ENCODE measurements at regions not wholly inside any gene's neighbourhood (a gene's known extent, or its start where the extent isn't known, plus 50 kb on each side); places are given as distances from the start of the nearest gene placed in this dataset.

- TF ChIP-seq, protein P1, sequence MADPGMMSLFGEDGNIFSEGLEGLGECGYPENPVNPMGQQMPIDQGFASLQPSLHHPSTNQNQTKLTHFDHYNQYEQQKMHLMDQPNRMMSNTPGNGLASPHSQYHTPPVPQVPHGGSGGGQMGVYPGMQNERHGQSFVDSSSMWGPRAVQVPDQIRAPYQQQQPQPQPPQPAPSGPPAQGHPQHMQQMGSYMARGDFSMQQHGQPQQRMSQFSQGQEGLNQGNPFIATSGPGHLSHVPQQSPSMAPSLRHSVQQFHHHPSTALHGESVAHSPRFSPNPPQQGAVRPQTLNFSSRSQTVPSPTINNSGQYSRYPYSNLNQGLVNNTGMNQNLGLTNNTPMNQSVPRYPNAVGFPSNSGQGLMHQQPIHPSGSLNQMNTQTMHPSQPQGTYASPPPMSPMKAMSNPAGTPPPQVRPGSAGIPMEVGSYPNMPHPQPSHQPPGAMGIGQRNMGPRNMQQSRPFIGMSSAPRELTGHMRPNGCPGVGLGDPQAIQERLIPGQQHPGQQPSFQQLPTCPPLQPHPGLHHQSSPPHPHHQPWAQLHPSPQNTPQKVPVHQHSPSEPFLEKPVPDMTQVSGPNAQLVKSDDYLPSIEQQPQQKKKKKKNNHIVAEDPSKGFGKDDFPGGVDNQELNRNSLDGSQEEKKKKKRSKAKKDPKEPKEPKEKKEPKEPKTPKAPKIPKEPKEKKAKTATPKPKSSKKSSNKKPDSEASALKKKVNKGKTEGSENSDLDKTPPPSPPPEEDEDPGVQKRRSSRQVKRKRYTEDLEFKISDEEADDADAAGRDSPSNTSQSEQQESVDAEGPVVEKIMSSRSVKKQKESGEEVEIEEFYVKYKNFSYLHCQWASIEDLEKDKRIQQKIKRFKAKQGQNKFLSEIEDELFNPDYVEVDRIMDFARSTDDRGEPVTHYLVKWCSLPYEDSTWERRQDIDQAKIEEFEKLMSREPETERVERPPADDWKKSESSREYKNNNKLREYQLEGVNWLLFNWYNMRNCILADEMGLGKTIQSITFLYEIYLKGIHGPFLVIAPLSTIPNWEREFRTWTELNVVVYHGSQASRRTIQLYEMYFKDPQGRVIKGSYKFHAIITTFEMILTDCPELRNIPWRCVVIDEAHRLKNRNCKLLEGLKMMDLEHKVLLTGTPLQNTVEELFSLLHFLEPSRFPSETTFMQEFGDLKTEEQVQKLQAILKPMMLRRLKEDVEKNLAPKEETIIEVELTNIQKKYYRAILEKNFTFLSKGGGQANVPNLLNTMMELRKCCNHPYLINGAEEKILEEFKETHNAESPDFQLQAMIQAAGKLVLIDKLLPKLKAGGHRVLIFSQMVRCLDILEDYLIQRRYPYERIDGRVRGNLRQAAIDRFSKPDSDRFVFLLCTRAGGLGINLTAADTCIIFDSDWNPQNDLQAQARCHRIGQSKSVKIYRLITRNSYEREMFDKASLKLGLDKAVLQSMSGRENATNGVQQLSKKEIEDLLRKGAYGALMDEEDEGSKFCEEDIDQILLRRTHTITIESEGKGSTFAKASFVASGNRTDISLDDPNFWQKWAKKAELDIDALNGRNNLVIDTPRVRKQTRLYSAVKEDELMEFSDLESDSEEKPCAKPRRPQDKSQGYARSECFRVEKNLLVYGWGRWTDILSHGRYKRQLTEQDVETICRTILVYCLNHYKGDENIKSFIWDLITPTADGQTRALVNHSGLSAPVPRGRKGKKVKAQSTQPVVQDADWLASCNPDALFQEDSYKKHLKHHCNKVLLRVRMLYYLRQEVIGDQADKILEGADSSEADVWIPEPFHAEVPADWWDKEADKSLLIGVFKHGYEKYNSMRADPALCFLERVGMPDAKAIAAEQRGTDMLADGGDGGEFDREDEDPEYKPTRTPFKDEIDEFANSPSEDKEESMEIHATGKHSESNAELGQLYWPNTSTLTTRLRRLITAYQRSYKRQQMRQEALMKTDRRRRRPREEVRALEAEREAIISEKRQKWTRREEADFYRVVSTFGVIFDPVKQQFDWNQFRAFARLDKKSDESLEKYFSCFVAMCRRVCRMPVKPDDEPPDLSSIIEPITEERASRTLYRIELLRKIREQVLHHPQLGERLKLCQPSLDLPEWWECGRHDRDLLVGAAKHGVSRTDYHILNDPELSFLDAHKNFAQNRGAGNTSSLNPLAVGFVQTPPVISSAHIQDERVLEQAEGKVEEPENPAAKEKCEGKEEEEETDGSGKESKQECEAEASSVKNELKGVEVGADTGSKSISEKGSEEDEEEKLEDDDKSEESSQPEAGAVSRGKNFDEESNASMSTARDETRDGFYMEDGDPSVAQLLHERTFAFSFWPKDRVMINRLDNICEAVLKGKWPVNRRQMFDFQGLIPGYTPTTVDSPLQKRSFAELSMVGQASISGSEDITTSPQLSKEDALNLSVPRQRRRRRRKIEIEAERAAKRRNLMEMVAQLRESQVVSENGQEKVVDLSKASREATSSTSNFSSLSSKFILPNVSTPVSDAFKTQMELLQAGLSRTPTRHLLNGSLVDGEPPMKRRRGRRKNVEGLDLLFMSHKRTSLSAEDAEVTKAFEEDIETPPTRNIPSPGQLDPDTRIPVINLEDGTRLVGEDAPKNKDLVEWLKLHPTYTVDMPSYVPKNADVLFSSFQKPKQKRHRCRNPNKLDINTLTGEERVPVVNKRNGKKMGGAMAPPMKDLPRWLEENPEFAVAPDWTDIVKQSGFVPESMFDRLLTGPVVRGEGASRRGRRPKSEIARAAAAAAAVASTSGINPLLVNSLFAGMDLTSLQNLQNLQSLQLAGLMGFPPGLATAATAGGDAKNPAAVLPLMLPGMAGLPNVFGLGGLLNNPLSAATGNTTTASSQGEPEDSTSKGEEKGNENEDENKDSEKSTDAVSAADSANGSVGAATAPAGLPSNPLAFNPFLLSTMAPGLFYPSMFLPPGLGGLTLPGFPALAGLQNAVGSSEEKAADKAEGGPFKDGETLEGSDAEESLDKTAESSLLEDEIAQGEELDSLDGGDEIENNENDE (IDR thresholded peaks at IDR 0.05; ENCODE audit: insufficient replicate concordance, low read length): no peak
- TF ChIP-seq CREB1 (IDR thresholded peaks at IDR 0.05) (no peak), SIN3A (conservative IDR thresholded peaks at IDR 0.05 in 1 of 2, IDR thresholded peaks at IDR 0.05 in 1 of 2; ENCODE audit: low read depth in 1 of 2, low read length in 2 of 2) (no peak), BACH1 (IDR thresholded peaks at IDR 0.05; ENCODE audit: low read length) (no peak), SRF (IDR thresholded peaks at IDR 0.05; ENCODE audit: low read depth, low read length) (no peak)
- TF ChIP-seq, protein P2, sequence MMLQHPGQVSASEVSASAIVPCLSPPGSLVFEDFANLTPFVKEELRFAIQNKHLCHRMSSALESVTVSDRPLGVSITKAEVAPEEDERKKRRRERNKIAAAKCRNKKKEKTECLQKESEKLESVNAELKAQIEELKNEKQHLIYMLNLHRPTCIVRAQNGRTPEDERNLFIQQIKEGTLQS (IDR thresholded peaks at IDR 0.05; ENCODE audit: insufficient read depth, low read depth, low read length): no peak
Measured at GRCh38 chr1:59178339-59179187, 118.3 kb upstream of the FGGY start (continued).

Measured in H1 (cell line).